GM19239 (cell line): ENCODE measurements at regions not wholly inside any gene's neighbourhood (a gene's known extent, or its start where the extent isn't known, plus 50 kb on each side); places are given as distances from the start of the nearest gene placed in this dataset.

Experiments
- DNase-seq: peaks from one replicate; pipeline ENCODE4 v3.0.0; 2011; ENCODE audit warnings: low spot score; ENCODE audit not compliant: insufficient read length
- FAIRE-seq: peaks from 2 replicates; lab custom pipeline; 2011; peaks lifted over from hg19 to GRCh38; lab: Jason Lieb, UNC

GRCh38 chr2:121075641-121076497 lies 209.1 kb downstream of the TFCP2L1 start:
- no peak for FAIRE-seq
- DNase-seq: no peak

DNA sequence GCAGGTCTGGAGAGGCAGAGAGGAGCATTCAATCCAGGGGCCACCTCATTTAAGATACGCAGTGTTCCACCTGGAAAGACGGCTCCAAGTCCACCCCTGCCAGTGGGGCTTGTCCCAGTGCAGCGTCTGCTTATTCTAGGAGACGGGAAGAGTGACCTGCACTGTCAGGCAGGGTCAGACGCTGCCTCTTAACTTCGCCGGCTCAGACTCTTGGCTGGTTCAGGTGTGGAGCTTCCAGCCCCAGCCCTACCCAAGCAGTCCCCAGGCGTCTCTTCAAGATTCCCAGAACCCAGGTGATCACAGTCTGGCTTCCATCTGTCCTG lies 208.5 kb downstream of the TFCP2L1 start:
- DNase-seq (no peak), FAIRE-seq (no peak)

GRCh38 chr2:121076885-121077549 lies 208.0 kb downstream of the TFCP2L1 start:
- peak; percentile 59 for FAIRE-seq
- peak; percentile 50 for DNase-seq

- DNase-seq (no peak), FAIRE-seq (no peak)
These were observed 206.1 kb downstream of the TFCP2L1 start for GRCh38 chr2:121078899-121079298.

GRCh38 chr2:121080013-121080772 lies 204.8 kb downstream of the TFCP2L1 start:
- DNase-seq (peak; percentile 40), FAIRE-seq (peak; percentile 81)

DNA sequence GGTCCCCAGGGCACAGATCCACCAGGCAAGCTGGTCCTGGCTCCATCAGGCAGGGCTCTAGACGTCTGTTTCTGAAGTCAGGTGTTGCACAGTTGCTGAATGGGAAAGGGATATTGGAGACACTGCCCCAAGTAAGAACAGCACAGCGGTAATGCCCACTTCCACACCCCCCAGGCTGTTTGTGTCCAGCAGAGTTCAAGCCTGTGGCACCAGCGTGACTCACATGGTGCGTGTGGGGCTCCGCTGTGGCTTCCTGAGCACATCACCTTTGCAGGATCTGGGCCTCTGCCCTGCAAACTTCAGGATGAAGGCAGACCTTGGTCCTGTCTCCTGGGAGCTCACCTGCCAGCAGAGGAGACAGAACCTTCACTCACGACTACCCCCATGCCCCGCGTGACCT lies 203.3 kb downstream of the TFCP2L1 start:
- no peak for FAIRE-seq

GRCh38 chr2:121082191-121082590 lies 202.8 kb downstream of the TFCP2L1 start:
- no peak for FAIRE-seq
- DNase-seq: no peak

More for the DNA sequence above, 203.3 kb downstream of the TFCP2L1 start:
- no peak for DNase-seq

DNA sequence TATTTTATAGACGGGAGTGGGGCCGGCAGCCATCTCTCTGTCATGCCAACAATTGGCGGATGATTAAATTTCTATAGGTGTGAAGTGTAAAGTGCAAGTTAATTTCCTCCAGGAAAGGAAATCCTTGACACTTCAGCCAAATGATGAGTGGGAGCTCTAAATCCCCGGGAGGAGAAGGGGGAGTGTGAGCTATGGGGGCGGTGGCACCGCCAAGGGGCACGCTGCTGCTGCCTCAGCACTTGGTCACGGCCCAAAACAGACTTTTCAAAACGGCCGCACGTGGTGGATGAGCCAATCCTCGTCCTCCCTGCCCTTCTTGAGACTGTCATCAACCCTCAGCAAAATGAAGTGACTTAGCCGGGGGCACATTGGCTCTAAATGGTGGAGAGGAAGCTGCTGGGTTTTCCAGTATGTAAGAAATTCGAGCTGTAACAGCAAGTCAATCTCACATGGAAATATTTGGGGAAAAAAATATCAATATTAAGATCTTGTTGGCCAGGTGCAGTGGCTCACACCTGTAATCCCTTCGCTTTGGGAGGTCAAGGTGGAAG lies 200.8 kb downstream of the TFCP2L1 start:
- DNase-seq (no peak), FAIRE-seq (no peak)

DNA sequence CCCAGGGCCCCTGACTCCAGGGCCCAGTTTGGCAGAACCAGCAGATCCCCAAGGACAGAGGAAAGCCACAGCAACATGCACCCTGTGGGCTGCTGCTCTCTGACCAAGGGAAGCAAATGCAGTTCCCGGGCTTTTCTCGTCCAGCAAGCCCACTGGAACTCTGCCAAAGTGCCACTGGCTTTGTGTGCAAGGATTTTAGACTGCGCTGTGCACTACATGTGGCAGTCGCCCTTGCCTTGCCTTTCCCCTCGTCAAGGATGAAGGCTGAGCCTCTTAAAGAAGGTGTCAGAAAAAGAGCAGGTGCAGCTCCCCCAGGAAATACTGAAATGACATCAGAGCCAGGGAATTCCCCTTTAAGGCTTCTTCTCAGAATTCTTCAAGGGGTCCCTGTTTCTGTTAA lies 199.2 kb downstream of the TFCP2L1 start:
- no peak for FAIRE-seq
- DNase-seq: no peak

- DNase-seq: no peak
- no peak for FAIRE-seq
These were observed 198.6 kb downstream of the TFCP2L1 start for GRCh38 chr2:121086450-121086849.

DNA sequence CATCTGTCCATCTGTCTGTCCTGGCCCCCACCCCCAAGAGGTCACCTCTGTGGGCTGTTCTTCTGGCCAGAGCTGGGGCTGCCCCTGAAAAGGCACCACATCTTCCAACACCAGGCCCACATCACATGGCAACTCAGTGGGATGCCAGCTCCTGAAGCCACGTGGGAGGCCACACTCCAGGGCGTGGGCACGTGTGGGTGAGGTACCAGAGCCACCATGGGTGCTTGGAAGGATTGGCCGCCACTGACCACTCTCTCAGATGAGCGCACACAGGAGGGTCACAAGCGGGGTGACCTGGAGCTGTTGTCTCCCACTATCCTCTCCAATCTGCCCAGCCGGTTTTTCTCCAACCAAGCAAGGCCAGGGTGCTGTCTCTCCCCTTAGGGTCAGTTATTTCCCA lies 197.9 kb downstream of the TFCP2L1 start:
- DNase-seq (no peak), FAIRE-seq (no peak)

DNA sequence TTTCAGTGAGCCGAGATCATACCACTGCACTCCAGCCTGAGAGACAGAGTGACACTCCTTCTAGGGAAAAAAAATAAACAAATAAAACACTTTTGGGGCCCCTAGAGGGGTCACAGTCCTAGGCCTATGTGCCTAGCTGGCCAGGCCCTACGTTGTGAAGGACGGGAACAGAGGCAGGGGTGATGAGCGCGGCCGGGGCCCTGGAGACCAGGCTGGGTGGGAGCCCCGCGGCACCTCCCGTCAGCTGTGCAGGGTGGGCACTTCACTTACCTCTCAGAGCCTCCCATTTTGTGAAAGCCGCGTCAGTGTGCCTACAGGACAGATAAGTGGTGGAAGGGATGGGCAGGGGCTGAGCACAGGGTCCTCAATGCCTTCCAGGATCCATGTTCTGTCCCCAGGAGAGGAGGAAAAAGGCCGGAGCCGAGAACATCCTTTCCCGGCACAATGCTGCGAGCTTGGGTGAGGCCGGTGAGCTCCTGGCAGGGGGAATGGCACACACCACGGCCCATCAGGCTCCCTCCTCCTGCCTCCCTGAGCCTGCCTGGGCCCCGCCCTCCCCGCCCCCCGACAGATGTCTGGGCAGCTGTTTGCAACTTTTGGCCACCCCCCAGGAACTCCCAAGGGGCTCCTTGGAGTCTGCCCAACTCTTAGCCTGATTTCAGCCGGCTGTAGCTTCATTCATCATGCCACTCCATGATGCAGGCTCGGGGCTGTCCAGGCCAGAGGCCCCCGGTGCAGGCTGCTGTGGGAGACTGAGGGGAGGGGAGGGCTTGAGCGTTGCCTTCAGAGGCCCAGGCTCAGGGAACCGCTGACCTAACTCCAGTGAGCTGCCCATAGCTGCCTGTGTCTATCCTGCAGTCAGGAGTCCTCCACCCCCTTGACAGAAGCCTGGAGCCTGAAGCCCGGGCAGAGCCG lies 196.5 kb downstream of the TFCP2L1 start:
- no peak for DNase-seq
- no peak for FAIRE-seq

DNA sequence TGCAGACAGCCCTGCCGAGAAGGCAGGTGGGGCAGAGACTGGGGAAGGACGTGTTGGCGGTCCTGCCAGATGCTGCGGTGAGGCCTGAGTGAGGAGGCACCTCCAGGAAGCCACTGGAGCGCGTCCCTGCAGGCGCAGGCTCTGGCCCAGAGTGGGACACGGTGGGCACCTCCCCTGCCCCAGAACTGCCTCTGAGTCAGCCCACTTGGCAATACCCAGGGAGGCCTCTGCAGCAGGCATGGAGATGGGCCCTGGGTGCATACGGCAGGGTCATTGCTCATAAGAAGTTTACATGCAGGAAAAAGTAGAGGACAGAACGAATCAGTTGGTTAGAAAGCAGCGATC lies 195.9 kb downstream of the TFCP2L1 start:
- FAIRE-seq (no peak), DNase-seq (no peak)

DNA sequence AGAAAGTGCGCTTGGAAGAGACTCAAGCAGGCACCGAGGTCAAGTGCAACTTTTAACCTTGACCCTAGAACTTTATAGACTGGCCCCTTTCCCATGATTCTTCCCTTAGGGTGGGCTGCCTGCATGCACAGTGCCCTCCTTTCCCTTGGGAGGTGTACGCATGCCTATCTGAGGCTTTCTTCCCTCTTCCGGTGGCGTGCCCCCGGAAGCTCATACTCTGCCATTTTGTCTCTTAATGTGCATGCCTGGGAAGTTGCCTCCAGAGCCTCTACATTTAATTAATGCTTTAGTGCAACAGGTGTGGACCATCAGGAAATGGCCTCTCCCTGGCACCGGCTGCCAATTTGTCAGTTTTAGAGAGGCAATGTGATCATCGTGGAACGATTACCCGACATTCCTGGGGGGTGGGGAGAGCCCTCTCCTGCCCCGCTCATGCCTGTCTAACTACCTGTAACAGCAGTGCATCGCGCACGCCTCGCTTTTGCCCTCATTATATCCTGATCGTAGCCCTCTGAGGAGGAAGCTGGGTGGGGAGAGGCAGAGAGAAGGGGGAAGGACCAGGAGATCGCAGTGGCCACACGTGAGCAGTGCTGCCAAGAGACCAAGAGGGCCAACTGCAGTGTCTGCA lies 194.8 kb downstream of the TFCP2L1 start:
- FAIRE-seq: no peak
- DNase-seq: no peak

GRCh38 chr2:121092095-121092494 lies 192.9 kb downstream of the TFCP2L1 start:
- FAIRE-seq (no peak), DNase-seq (no peak)

- no peak for DNase-seq
- no peak for FAIRE-seq
These were observed 191.3 kb downstream of the TFCP2L1 start for GRCh38 chr2:121093692-121094091.

DNA sequence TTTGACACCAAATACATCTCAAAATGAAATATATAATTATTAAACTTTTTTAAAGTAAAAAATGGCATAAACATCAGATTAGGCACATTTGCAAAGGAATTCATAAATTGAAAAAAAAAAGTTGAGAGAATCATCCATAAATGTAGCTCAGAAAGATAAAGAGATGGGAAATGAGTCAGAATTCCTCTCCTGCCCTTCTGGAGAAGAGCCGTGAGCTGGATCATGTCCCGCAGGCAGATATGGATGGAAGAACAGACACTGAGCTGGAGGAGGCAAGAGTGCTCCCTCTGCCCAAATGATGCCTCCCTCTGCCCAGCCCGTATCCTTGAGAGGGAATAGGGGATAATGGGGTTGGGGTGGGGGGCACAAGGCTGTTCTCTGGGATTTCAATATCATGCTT lies 190.9 kb downstream of the TFCP2L1 start:
- no peak for DNase-seq
- no peak for FAIRE-seq

DNA sequence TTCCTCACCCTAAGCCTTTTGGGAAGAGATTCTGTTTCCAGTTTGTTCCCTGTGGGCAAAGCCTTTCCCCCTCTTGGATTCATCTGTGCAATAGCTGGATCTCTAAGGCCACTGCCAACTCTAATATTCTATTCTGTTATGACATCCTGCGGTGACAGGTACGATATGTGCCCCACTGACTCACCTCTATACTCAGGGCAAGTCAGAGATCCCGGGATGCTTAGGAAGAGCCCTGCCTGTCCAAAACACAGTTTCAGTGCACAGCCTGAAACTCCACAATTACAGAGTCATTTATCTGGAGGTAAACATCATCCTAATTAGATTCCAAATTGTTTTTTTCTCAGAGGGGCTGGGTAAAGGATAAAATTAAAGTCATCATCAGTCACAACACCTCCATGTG lies 190.2 kb downstream of the TFCP2L1 start:
- FAIRE-seq (no peak), DNase-seq (no peak)

- DNase-seq: peak; percentile 37
- no peak for FAIRE-seq
These were observed 189.5 kb downstream of the TFCP2L1 start for GRCh38 chr2:121095257-121096080.
